GM18517 (cell line): ENCODE measurements at regions not wholly inside any gene's neighbourhood (a gene's known extent, or its start where the extent isn't known, plus 50 kb on each side); places are given as distances from the start of the nearest gene placed in this dataset.
"Not testable (repeated sequence)": the region's sequence is repeated elsewhere in the genome, so short reads cannot be mapped to it uniquely, and the experiment has no call there.

ENCODE experiments used
- ATAC-seq: cut with Tn5 transposase; IDR thresholded peaks from one replicate; pipeline ENCODE4 v1.9.1; 2021; ENCODE audit warnings: mild to moderate bottlenecking, moderate library complexity; ENCODE audit not compliant: unreplicated experiment

DNA sequence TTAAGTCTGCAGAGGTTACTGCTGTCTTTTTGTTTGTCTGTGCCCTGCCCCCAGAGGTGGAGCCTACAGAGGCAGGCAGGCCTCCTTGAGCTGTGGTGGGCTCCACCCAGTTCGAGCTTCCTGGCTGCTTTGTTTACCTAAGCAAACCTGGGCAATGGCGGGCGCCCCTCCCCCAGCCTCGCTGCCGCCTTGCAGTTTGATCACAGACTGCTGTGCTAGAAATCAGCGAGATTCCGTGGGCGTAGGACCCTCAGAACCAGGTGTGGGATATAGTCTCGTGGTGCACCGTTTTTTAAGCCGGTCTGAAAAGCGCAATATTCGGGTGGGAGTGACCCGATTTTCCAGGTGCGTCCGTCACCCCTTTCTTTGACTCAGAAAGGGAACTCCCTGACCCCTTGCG, 2146.3 kb upstream of the WWC1 start:
- ATAC-seq = not testable (repeated sequence)

DNA sequence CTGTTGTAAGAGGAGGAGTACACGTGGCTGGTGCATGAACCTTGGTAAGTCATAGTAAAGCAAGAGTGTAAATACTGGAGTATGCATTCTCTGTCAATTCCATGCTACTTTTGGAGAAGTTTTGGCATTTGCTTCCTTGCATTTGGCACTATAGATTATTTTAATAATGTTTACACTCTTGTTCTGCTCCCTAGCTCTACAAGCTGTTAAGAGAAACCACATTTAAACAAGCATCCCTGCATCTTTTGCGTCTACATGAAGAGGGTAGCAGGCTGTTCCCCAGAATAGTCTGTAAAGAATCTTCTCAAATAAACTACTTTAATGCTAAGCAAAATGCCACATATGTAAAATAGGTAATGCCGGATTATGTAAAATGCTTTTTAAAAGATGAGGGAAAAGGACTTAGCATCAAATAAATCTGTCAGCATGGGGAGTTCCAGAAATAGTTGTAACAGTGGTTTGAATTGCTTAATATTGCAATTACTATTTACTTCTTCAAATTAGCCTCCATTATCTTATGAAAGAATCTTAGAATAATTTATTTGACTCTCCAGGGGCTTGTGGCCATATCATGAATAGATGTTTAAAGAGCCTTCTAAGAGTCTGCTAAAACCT, 2127.3 kb upstream of the WWC1 start:
- ATAC-seq = no peak

DNA sequence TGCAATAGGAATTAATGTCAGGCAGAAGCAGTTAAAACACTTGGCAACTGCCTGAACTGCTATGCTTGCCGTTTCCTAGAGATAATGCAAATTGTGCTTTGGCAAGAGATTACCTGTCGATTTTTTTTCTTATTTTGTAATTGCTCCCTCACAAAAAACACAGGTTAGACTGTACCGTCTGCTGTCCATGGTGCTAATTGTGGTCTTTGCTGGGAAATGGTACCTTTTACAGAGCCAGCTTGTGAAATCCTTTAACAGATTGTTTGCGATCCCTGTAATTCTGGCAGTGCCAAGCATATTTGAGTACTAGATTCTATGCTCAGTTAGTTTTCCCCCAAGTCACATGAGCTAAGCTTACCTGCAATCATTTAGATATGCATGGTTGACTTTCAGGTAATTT, 2125.8 kb upstream of the WWC1 start:
- ATAC-seq = no peak

DNA sequence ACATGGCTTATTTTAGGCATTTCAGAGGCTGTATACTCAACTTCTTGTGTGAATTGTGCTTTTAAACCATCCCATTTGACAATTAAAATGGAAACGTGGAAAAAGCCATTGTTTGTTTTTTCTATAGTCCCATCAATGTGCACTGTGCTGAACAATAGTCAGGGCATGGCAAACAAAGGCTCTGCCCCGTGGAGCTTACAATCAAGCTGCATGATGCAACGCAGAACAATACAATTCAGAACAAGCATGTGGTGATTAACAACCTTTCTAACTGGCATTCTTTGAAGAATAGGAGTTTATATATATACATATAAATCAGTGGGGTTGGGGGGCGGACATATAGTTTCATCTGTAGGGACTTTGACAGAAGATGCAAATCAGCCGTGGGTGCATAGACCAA, 2125.4 kb upstream of the WWC1 start:
- ATAC-seq = no peak

DNA sequence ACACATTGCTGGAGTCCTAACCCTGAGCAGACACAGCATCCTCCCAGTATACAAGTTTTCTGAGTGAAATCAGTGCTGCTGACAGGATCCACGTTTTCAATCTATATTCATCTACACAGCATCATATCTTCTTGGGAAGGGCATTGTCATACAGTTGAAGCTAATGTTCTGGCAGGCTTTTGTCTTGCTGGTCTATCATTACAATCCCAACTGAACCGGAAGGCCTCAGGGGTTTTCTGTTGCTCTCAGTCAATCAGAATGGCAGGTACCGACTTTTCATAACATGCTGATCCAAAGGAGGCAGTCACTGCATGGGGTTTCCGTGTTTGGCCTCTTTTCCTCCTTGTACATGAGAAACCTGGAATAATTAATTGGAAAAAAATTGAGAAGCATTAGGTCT, 2118.8 kb upstream of the WWC1 start:
- no peak for ATAC-seq

DNA sequence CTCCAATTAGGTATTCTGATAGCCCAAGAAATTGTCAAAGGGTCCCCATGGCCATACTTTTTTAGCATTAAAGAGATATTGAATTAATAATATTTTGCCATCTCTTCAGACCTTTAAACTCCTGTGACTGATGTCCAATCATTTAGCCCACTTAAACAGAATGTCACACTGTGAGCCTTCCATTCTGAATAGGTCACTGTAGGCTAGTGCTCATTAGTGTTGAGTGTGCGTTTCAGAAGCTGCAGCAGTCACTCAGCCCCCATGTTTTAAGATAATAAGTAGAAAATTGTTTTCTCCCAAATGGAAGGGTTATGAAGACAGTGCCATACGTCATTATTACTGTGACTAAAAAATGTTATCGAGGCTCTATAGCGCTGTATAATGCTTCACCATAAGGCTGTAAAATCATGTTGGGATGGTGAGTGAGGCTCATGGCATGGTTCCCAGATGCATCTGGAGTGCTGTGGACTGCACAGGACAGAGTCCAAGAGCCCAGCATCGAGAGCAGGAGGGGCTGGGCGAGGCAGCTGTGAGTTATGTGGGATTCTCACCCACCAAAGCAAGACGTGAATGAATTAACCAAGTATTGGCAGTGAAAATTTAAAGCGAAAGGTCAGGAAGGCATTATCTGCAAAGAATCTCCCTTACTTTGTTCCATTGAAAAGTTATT, 2112.9 kb upstream of the WWC1 start:
- no peak for ATAC-seq

DNA sequence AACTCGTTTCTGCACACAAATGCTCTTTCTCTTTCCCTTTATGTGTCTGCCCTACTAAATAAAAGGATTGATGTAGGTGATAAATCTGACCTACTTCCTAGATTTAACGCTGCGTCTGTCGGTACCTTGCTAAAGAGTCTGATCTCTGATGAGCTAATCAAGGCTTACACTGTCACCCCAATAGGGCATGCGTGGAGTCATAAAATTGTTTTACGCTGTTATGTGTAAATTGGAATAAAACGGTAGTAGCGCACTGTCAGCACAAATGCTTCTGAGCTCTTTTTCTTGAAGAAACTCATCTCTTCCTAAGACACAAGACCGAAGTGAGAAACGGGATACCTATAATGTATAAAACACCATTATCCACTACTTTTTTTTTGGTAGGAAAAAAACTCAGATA, 2106.3 kb upstream of the WWC1 start:
- ATAC-seq = no peak

DNA sequence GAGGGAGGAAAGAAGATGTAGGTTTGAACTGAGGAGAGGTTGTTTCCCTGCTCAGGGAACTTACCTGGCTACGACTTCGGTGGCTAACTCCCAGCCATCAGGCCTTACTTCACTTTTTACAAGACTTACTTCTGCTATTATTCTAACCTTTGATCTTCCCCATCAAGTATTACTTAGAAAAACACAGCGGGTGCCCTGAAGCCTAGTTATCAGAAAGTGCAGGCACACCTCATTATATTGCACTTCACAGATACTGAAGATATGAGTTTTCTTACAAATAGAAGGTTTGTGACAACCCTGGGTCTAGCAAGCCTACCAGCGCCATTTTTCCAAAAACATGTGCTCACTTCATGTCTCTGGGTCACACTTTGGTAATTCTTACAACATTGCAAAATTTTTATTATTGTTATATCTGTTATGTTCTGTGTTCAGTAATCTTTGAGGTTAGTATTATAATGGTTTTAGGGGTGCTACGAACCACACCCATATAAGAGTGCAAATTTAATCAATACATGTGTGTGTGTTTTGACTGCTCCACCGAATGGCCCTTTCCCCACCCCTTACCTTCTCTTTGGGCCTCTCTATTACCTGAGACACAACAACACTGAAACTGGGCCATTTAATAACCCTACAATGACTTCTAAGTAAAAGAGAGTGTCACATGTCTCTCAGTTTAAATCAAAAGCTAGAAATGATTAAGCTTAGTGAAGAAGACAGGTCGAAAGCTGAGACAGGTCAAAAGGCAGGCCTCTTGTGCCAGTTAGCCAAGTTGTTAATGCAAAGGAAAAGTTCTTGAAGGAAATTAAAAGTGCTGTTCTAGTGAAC, 2102.7 kb upstream of the WWC1 start:
- no peak for ATAC-seq

DNA sequence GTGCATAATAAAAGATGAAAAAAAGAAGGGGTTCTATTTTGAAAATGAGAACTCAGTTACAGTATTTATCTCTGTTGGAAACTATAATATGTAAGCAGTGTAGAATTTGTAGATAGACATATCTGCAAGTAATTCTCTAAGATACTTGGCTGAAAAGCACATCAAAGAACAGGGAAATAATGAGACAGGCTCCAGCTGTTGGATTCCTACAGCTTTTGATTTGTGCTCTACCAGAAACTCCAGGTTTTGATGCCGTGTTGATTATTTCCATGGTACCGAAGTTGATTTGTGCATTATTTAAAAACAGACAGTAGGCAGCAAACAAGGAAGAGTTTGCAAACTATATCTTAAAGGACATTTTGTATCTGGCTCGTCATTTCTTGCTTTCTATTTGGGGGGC, 2098.7 kb upstream of the WWC1 start:
- no peak for ATAC-seq

DNA sequence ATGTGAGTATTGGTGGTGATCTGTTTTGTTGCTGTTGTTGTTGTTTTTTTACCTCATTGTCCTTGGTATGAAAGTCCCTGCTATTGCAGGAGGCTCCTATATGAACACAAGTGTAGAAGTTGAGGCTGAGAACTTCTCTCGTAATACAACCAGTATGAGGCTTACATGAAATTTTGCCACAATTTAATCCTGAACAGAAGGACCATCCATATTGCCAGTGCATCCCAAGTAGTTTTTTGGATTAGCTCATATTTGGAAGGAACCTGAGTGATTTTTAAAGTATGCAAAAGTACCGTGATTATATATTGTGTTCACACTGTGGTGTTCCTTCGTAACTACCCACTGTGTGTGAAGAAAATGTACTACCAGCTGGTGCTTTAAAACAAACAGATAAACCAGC, 2095.5 kb upstream of the WWC1 start:
- no peak for ATAC-seq

DNA sequence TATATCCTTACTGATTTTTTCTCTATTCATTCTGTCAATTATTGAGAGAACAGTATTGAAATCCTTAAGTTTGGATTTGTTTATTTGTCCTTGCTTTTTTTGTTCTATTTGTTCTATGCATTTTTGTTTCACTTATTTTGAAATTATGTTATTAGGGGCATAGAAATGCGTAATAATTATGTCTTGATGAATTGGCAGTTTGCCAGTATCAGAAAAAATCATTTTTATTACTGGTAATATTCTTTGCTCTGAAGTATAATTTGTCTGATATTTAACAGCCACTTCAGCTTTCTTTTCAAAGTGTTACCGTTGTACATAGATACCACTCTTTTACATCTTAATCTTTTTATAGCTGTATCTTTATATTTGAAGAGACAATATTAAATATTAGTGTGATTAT, 2090.9 kb upstream of the WWC1 start:
- no peak for ATAC-seq

DNA sequence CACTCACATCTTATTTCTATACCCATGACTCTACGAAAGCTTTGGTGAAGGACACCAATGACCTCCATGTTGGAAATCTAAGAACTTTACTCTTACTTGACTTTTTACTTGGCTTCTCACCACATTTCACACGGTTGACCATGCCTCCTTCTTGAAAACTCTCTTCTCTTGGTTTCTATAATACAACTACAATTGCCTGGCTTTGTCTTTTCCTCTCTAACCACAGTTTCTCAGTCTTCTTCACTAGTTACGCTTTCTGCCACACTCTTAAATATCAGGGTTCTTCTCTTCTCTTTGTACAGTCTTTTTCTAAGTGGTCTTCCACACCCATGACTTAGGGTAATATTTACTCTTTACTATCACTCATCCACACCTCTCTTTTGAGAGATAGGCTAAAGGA, 2079.8 kb upstream of the WWC1 start:
- ATAC-seq = no peak

DNA sequence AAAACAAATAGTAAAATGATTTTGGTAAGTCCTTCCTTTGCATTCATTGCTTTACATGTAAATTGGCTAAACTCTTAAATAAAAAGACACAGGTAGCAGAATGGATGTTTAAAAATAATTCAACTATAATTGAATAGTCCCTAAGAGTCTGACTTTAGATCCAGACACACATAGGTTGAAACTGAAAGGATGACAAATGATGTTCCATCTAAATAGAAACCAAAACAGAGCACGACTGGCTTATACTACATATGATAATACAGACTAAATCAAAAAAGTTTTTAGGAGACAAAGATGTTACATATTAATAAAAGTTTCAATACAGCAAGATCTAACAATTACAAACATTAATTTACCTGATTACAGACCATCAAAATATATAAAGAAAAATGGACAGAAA, 2055.1 kb upstream of the WWC1 start:
- no peak for ATAC-seq

DNA sequence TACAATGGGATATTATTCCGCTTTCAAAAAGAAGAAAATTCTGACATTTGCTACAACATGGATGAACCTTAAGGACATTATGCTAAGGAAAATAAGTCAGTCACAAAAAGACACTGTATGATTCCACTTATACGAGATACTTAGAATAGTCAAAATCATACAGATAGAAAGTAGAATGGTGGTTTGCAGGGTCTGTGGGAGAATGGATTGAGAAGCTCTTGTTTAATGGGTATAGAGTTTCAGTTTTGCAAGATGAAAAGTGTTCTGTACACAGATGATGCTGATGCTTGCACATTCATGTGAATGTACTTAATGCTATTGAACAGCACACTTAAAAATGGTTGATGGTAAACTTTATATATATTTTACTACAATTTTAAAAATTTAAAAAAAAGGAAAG, 2050.7 kb upstream of the WWC1 start:
- ATAC-seq = no peak

DNA sequence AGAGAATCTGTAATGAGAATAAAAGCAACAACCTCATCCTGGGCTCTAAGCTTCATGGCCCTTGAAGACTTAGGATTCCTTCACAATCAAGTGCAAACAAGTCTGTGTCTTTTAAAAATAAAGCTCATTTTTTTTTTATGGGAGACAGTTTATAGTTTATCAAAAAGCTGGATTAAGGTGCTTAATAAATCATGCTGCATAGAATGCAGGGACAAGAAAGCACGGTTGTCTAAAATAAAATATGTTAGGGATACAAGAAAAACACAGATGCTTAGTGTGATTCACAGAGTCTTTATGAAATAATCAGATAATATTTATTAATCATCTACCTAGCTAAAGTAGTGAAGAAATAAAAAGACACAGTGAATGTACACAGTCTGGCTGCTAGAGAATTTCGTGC, 2045.9 kb upstream of the WWC1 start:
- no peak for ATAC-seq

DNA sequence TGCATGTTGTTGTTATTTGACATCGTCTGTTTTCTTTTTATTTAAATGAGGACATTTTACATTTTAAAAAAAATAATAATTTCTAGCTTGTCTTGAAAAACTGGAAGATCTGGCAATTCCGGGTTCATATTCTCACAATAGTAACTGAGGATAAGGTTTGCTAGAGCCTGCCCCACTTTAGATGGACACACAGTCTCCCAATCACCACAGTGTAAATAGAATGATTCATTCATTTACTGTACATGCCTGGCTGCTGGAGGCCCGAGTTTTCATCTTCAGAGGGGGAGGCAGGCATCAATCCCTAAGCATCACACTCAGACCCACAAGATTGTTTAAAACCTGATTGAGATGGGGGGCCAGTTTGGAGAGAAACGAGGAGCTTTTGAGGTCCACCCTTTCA, 2039.7 kb upstream of the WWC1 start:
- no peak for ATAC-seq

DNA sequence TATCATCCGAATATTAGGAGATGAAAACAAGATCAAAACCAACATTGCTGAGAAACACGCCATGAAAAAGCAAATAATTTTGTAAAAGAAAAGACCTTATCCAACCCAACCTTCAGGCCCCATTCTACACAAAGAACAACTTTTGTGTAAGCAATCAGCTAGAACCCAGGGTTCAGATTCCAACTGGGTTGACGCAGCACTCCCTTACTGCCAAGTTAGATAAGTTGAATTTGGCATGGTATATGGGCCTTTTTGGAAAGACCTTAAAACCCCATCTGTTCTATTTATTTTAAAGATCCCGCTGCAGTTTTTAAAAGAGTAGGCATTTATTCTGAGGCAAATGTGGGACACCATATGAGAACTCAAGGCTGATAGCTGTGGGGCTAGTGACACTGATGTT, 2033.8 kb upstream of the WWC1 start:
- no peak for ATAC-seq

DNA sequence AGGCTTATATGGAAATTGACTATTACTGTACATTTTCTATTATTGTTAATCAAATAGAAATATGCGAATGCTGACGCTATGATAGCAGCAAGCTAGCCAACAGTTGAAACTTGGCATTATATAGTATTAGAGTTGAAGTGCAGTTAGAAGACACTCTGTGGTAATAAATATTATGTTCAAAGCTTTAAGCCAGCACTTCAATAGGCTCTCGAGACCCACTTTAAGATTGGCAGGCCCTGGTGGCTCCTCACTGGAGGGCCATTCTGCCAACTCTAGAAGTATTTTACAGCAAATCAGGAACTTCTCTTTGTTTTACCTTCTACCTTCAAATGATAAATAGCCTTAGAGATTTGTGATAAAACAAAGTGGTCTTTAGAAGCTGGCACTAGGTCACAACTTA, 2029.0 kb upstream of the WWC1 start:
- ATAC-seq = no peak

DNA sequence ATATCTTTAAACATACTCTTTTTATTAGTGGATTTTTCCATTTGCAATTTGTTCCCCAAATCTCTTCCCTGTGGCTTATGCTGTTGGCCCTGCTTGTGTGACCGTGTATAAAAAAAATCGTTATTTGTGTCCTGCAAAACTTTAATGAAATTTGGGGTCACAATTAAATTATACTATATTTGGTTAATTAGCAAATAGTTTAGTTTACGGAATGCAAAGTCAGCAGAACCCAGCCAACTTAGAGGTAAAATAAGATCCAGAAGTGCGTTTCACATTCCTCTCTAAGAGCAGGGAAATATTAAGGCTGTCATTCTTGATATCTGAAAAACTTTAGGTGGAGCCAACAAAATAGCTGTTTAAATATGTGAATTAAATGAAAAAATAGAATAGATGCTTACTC, 2023.5 kb upstream of the WWC1 start:
- no peak for ATAC-seq

DNA sequence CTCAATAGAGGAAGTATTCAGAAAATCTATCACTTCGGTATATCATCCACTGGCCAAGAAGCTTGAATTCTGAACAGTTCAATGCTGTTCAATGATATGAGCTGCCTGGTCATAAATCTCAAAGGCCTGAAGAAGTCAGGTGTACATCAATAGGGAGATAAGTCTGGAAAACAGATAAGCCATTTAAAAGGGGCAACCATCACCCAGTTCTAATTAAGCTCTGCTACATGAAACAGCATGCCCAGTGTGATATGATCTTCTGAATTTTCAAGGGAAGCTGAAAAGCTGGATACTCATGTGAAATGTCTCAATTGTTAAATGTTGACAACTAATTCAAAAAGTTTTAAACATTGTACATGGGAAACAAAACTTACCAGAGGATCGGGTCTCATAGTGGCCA, 2020.7 kb upstream of the WWC1 start:
- no peak for ATAC-seq

DNA sequence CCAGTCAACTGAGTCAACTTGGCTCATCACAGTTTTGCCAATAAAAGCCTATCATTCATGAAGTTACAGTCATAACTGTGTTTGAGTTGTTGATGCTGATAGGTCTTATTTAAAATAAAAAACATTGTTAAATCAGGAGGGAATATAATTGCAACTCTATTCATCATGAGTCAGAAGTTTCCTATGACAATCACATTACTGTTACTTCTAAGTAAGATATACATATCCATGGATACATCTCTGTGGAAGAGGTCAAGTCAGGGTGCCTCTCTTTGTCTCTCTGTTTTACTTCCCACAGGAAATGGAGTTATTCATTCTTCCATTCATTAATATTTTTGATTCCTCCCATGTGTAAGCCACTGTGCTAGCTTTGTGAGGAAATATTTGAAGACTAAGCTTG, 2015.4 kb upstream of the WWC1 start:
- no peak for ATAC-seq

DNA sequence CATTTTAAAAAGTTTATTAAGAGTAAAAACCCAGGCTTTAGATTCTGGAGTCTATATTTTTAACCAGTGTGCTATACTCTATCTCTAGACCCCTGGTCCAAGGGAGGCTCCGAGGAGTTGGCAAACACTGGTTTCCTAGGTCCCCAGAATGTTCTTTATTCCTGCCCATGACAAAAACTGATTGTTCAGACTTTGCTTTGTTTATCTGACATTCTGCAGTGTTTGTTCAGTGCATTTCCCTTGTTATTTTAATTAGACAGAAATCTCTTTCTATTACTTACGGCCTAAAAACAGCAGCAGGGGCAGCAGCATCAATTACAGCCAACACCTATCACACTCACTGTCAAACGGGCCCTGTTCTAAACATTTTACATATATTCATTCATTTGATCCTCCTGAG, 2011.6 kb upstream of the WWC1 start:
- ATAC-seq = no peak
